ENCODE measurements at regions not wholly inside any gene's neighbourhood (a gene's known extent, or its start where the extent isn't known, plus 50 kb on each side); places are given as distances from the start of the nearest gene placed in this dataset.

DNA sequence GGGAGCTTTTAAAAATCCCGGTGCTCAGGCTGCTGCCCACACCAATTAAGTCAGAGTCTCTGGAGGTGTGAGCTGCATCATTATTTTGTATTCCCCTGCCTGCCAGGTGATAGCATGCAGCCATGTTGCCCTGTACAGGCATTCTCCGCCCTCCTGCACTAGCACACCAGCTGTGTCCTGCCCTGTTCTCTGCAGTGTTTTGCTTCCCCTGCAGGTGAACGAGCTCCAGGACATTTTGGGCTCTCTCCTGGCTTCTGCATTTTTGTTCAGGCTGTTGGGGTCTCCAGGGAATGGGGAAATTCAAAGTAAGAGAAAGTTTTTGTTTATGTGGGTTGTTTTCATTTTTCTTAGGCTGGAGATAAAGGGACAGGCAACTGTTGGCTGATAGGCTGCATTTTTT is 271.0 kb upstream of the COBL start:
- ChIA-PET CTCF (ENCODE audit: partially characterized antibody) (interaction anchor here (2.3 kb wide), 1 partner anchor 29 kb away, joined by 7 read pairs; no protein-coding TSS in a partner anchor), POLR2A (ENCODE audit: partially characterized antibody) (no interaction called here)
- Histone ChIP-seq H2AFZ (ENCODE audit: low read length) (no peak overlapping the region), H3K4me1 (replicated peaks in 1 of 4; ENCODE audit: control insufficient read depth in 3 of 4, insufficient read depth in 4 of 4, low read length in 3 of 4) (no peaks in the 10 kb centered on the region), H3K27me3 (replicated peaks in 1 of 4; ENCODE audit: control insufficient read depth in 3 of 4, extremely low read depth in 1 of 4, insufficient read depth in 3 of 4, low read length in 3 of 4) (peaks cover 0 to 2% (median 0%) of the 10 kb centered on the region in 4 experiments; a peak in 2 of 7 replicates), H4K5ac (ENCODE audit: insufficient read length, low read depth, low read length) (no peak overlapping the region), H3K4me3 (ENCODE audit: extremely low read depth in 1 of 4, insufficient read depth in 2 of 4, low read depth in 3 of 4, low read length in 4 of 4) (no peak overlapping the region), H3K27ac (ENCODE audit: low read depth, low read length) (no peak overlapping the region), H3K23ac (ENCODE audit: insufficient read length) (no peak overlapping the region), H4K91ac (replicated peaks; ENCODE audit: insufficient read length, low read length) (no peak overlapping the region), H3K9ac (replicated peaks in 1 of 4; ENCODE audit: extremely low read depth in 1 of 4, low read depth in 3 of 4, low read length in 3 of 4) (no peak overlapping the region), H3K18ac (ENCODE audit: extremely low read depth, low read length) (no peak overlapping the region), H3K9me3 (ENCODE audit: insufficient read depth in 2 of 2, low read depth in 1 of 2, low read length in 1 of 2) (peaks cover 0 to 3% of the 10 kb centered on the region in 2 experiments; a peak in 1 of 4 replicates), H4K20me1 (replicated peaks in 1 of 2; ENCODE audit: control insufficient read depth in 1 of 2, insufficient read depth in 2 of 2, low read length in 2 of 2) (no peaks in the 10 kb centered on the region), H2BK5ac (ENCODE audit: low read depth, low read length) (no peak overlapping the region), H2AK5ac (ENCODE audit: low read depth, low read length) (no peak overlapping the region), H2BK120ac (replicated peaks; ENCODE audit: low read depth, low read length) (no peak overlapping the region), H3K14ac (ENCODE audit: insufficient read length) (no peak overlapping the region), H4K8ac (ENCODE audit: extremely low read depth, insufficient read depth, low read length) (no peak overlapping the region), H2BK20ac (ENCODE audit: low read length) (no peak overlapping the region), H3K79me1 (ENCODE audit: low read depth, low read length) (no peaks in the 10 kb centered on the region), H3K4ac (replicated peaks; ENCODE audit: insufficient read length, low read depth, low read length) (no peak overlapping the region), H3K79me2 (ENCODE audit: control insufficient read depth in 1 of 2, insufficient read depth in 2 of 2, low read length in 2 of 2) (no peaks in the 10 kb centered on the region), H3K4me2 (ENCODE audit: insufficient read depth in 1 of 2, low read depth in 2 of 2, low read length in 2 of 2) (no peak overlapping the region), H2BK15ac (ENCODE audit: low read length) (no peak overlapping the region), H3K23me2 (ENCODE audit: low read depth, low read length) (no peaks in the 10 kb centered on the region), H2BK12ac (ENCODE audit: low read depth, low read length) (no peak overlapping the region), H3K36me3 (ENCODE audit: control insufficient read depth in 2 of 4, insufficient read depth in 4 of 4, low read length in 3 of 4) (no peaks in the 10 kb centered on the region), H3K56ac (replicated peaks; ENCODE audit: insufficient read length, low read depth, low read length) (no peak overlapping the region)
- WGBS, 2 experiments (ENCODE audit: extremely low coverage in 1 of 2, insufficient coverage in 1 of 2, insufficient read length in 1 of 2, insufficient replicate concordance in 2 of 2, low coverage in 1 of 2, low lambda C conversion rate in 2 of 2, missing lambda C conversion rate in 1 of 2): 81% methylated on average over 3 of the region's 3 CpGs; no CpG with 5 or more reads in 1 of the 2 experiments
- TF ChIP-seq RNF2 (IDR thresholded peaks at IDR 0.05; ENCODE audit: borderline replicate concordance, low read depth, low read length, missing control alignments, poor library complexity, severe bottlenecking) (no peak), CTCF (IDR thresholded peaks at IDR 0.05; ENCODE audit: control extremely low read depth in 1 of 3, insufficient read depth in 1 of 3, low read depth in 1 of 3, low read length in 3 of 3) (peak; percentile 37 to 46 (median 43); a peak in 3 of 4 replicates), SIX5 (IDR thresholded peaks at IDR 0.05; ENCODE audit: low read depth, low read length) (no peak), RAD21 (IDR thresholded peaks at IDR 0.05 in 1 of 2, conservative IDR thresholded peaks at IDR 0.05 in 1 of 2; ENCODE audit: low read depth in 2 of 2, low read length in 2 of 2) (peak; percentile 46 to 67)
- DNase-seq (ENCODE audit: low read depth in 1 of 2, low spot score in 2 of 2): no peak
- no peak for FAIRE-seq

Measured in H1 (cell line).